ENCODE measurements at regions not wholly inside any gene's neighbourhood (a gene's known extent, or its start where the extent isn't known, plus 50 kb on each side); places are given as distances from the start of the nearest gene placed in this dataset.

GRCh38 chr3:177753451-177754155, 556.3 kb upstream of the TBL1XR1 start:
- TF ChIP-seq POLR2A (IDR thresholded peaks at IDR 0.05; ENCODE audit: low read depth, low read length) (no peak), POLR2AphosphoS5 (IDR thresholded peaks at IDR 0.05; ENCODE audit: low read depth, low read length) (no peak), TAF1 (IDR thresholded peaks at IDR 0.05; ENCODE audit: borderline replicate concordance, low read depth, low read length) (no peak)
- FAIRE-seq (no peak), DNase-seq (ENCODE audit: insufficient read length) (no peak)

GRCh38 chr3:177754508-177754921, 557.2 kb upstream of the TBL1XR1 start:
- TF ChIP-seq POLR2A (IDR thresholded peaks at IDR 0.05; ENCODE audit: low read depth, low read length) (no peak), POLR2AphosphoS5 (IDR thresholded peaks at IDR 0.05; ENCODE audit: low read depth, low read length) (no peak), TAF1 (IDR thresholded peaks at IDR 0.05; ENCODE audit: borderline replicate concordance, low read depth, low read length) (no peak)
- DNase-seq (ENCODE audit: insufficient read length) (no peak), FAIRE-seq (no peak)

- FAIRE-seq (no peak), DNase-seq (ENCODE audit: insufficient read length) (no peak)
- TF ChIP-seq TAF1 (IDR thresholded peaks at IDR 0.05; ENCODE audit: borderline replicate concordance, low read depth, low read length) (no peak), POLR2A (IDR thresholded peaks at IDR 0.05; ENCODE audit: low read depth, low read length) (no peak), POLR2AphosphoS5 (IDR thresholded peaks at IDR 0.05; ENCODE audit: low read depth, low read length) (no peak)
Observed at GRCh38 chr3:177758126-177758525, 560.8 kb upstream of the TBL1XR1 start.

- no peak for FAIRE-seq
- DNase-seq (ENCODE audit: insufficient read length), result no peak
- TF ChIP-seq POLR2AphosphoS5 (IDR thresholded peaks at IDR 0.05; ENCODE audit: low read depth, low read length) (no peak), TAF1 (IDR thresholded peaks at IDR 0.05; ENCODE audit: borderline replicate concordance, low read depth, low read length) (no peak), POLR2A (IDR thresholded peaks at IDR 0.05; ENCODE audit: low read depth, low read length) (no peak)
Observed at GRCh38 chr3:177760803-177761202, 563.5 kb upstream of the TBL1XR1 start.

GRCh38 chr3:177764377-177764912, 567.2 kb upstream of the TBL1XR1 start:
- TF ChIP-seq TAF1 (IDR thresholded peaks at IDR 0.05; ENCODE audit: borderline replicate concordance, low read depth, low read length), result no peak
- no peak for TF ChIP-seq POLR2A (IDR thresholded peaks at IDR 0.05; ENCODE audit: low read depth, low read length)
- no peak for TF ChIP-seq POLR2AphosphoS5 (IDR thresholded peaks at IDR 0.05; ENCODE audit: low read depth, low read length)
- DNase-seq (ENCODE audit: insufficient read length), result no peak
- no peak for FAIRE-seq

GRCh38 chr3:177764933-177765332, 567.7 kb upstream of the TBL1XR1 start:
- no peak for DNase-seq (ENCODE audit: insufficient read length)
- no peak for FAIRE-seq
- TF ChIP-seq POLR2A (IDR thresholded peaks at IDR 0.05; ENCODE audit: low read depth, low read length) (no peak), POLR2AphosphoS5 (IDR thresholded peaks at IDR 0.05; ENCODE audit: low read depth, low read length) (no peak), TAF1 (IDR thresholded peaks at IDR 0.05; ENCODE audit: borderline replicate concordance, low read depth, low read length) (no peak)

- FAIRE-seq (no peak), DNase-seq (ENCODE audit: insufficient read length) (no peak)
Observed at GRCh38 chr3:177770383-177771230, 573.3 kb upstream of the TBL1XR1 start.

GRCh38 chr3:177771780-177772179, 574.5 kb upstream of the TBL1XR1 start:
- FAIRE-seq, result no peak

More at GRCh38 chr3:177770383-177771230, 573.3 kb upstream of the TBL1XR1 start:
- no peak for TF ChIP-seq POLR2AphosphoS5 (IDR thresholded peaks at IDR 0.05; ENCODE audit: low read depth, low read length)

GRCh38 chr3:177772908-177773557, 575.8 kb upstream of the TBL1XR1 start:
- DNase-seq (ENCODE audit: insufficient read length) (no peak), FAIRE-seq (no peak)
- no peak for TF ChIP-seq TAF1 (IDR thresholded peaks at IDR 0.05; ENCODE audit: borderline replicate concordance, low read depth, low read length)
- no peak for TF ChIP-seq POLR2A (IDR thresholded peaks at IDR 0.05; ENCODE audit: low read depth, low read length)
- TF ChIP-seq POLR2AphosphoS5 (IDR thresholded peaks at IDR 0.05; ENCODE audit: low read depth, low read length), result no peak

More at GRCh38 chr3:177771780-177772179, 574.5 kb upstream of the TBL1XR1 start:
- no peak for TF ChIP-seq POLR2A (IDR thresholded peaks at IDR 0.05; ENCODE audit: low read depth, low read length)
- no peak for TF ChIP-seq TAF1 (IDR thresholded peaks at IDR 0.05; ENCODE audit: borderline replicate concordance, low read depth, low read length)
- no peak for TF ChIP-seq POLR2AphosphoS5 (IDR thresholded peaks at IDR 0.05; ENCODE audit: low read depth, low read length)
- no peak for DNase-seq (ENCODE audit: insufficient read length)

GRCh38 chr3:177773717-177774116, 576.4 kb upstream of the TBL1XR1 start:
- no peak for DNase-seq (ENCODE audit: insufficient read length)
- no peak for FAIRE-seq
- TF ChIP-seq POLR2A (IDR thresholded peaks at IDR 0.05; ENCODE audit: low read depth, low read length), result no peak
- TF ChIP-seq TAF1 (IDR thresholded peaks at IDR 0.05; ENCODE audit: borderline replicate concordance, low read depth, low read length), result no peak
- TF ChIP-seq POLR2AphosphoS5 (IDR thresholded peaks at IDR 0.05; ENCODE audit: low read depth, low read length), result no peak

GRCh38 chr3:177776661-177777101, 579.4 kb upstream of the TBL1XR1 start:
- TF ChIP-seq TAF1 (IDR thresholded peaks at IDR 0.05; ENCODE audit: borderline replicate concordance, low read depth, low read length), result no peak
- TF ChIP-seq POLR2A (IDR thresholded peaks at IDR 0.05; ENCODE audit: low read depth, low read length), result no peak
- no peak for TF ChIP-seq POLR2AphosphoS5 (IDR thresholded peaks at IDR 0.05; ENCODE audit: low read depth, low read length)
- FAIRE-seq, result no peak
- no peak for DNase-seq (ENCODE audit: insufficient read length)
